Fibroblast of skin of left quadriceps (primary cell): ENCODE measurements at regions not wholly inside any gene's neighbourhood (a gene's known extent, or its start where the extent isn't known, plus 50 kb on each side); places are given as distances from the start of the nearest gene placed in this dataset.

Source experiments
- DNase-seq, 2 experiments: peaks; one replicate each; pipeline ENCODE4 v3.0.0-alpha.2; 2013; ENCODE audit warnings: low read depth in 2 of 2

- no peak for DNase-seq
Observed at GRCh38 chr2:205937211-205937610, 148.8 kb downstream of the INO80D start.

GRCh38 chr2:205936446-205936845 lies 149.5 kb downstream of the INO80D start:
- DNase-seq = no peak

- no peak for DNase-seq
Observed at GRCh38 chr2:205934443-205934842, 151.5 kb downstream of the INO80D start.

- no peak for DNase-seq
Observed at GRCh38 chr2:205932861-205933260, 153.1 kb downstream of the INO80D start.

- DNase-seq = no peak
Observed at GRCh38 chr2:205931388-205931787, 154.6 kb downstream of the INO80D start.

- no peak for DNase-seq
Observed at GRCh38 chr2:205930209-205930608, 155.8 kb downstream of the INO80D start.

GRCh38 chr2:205929246-205929942 lies 156.6 kb downstream of the INO80D start:
- DNase-seq = no peak

GRCh38 chr2:205925373-205926337 lies 160.3 kb downstream of the INO80D start:
- no peak for DNase-seq

GRCh38 chr2:205924676-205925075 lies 161.3 kb downstream of the INO80D start:
- DNase-seq = no peak

- no peak for DNase-seq
Observed at GRCh38 chr2:205915130-205915524, 170.8 kb downstream of the INO80D start.

- DNase-seq = no peak
Observed at GRCh38 chr2:205914213-205915129, 171.5 kb downstream of the INO80D start.

GRCh38 chr2:205913668-205914067 lies 172.3 kb downstream of the INO80D start:
- no peak for DNase-seq

GRCh38 chr2:205911306-205911705 lies 174.7 kb downstream of the INO80D start:
- no peak for DNase-seq

GRCh38 chr2:205909184-205909572 lies 176.8 kb downstream of the INO80D start:
- no peak for DNase-seq

- DNase-seq = peak; percentile 62 to 65
Observed at GRCh38 chr2:205908212-205909183, 177.5 kb downstream of the INO80D start.

- no peak for DNase-seq
Observed at GRCh38 chr2:205906419-205906818, 179.6 kb downstream of the INO80D start.

- no peak for DNase-seq
Observed at GRCh38 chr2:205905576-205905975, 180.4 kb downstream of the INO80D start.

- no peak for DNase-seq
Observed at GRCh38 chr2:205904873-205905272, 181.1 kb downstream of the INO80D start.

GRCh38 chr2:205903549-205904129 lies 182.3 kb downstream of the INO80D start:
- DNase-seq = no peak

- DNase-seq = no peak
Observed at GRCh38 chr2:205902900-205903237, 183.1 kb downstream of the INO80D start.
